ENCODE measurements at regions not wholly inside any gene's neighbourhood (a gene's known extent, or its start where the extent isn't known, plus 50 kb on each side); places are given as distances from the start of the nearest gene placed in this dataset.

DNA sequence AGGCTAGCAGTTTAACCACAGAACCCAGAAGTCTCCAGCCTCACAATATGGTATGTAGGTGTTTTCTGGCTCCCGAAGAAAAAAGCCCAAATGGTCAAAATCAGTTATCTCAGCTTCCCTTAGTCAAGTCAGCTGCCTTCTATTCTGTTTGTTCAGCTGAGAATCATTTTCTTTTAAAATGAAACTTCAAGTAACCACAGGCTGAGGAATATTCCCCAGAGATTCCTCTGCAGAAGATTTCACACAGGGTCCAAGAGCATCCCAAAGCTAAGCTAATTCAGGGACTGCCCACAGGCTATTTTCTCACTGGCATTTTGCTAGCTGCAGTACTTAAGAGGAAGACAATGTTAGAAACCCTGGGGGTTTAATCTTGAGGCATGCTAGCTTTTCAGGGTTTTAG lies 977.0 kb upstream of the CHORDC1 start:
- TF ChIP-seq, protein P1, sequence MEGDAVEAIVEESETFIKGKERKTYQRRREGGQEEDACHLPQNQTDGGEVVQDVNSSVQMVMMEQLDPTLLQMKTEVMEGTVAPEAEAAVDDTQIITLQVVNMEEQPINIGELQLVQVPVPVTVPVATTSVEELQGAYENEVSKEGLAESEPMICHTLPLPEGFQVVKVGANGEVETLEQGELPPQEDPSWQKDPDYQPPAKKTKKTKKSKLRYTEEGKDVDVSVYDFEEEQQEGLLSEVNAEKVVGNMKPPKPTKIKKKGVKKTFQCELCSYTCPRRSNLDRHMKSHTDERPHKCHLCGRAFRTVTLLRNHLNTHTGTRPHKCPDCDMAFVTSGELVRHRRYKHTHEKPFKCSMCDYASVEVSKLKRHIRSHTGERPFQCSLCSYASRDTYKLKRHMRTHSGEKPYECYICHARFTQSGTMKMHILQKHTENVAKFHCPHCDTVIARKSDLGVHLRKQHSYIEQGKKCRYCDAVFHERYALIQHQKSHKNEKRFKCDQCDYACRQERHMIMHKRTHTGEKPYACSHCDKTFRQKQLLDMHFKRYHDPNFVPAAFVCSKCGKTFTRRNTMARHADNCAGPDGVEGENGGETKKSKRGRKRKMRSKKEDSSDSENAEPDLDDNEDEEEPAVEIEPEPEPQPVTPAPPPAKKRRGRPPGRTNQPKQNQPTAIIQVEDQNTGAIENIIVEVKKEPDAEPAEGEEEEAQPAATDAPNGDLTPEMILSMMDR (IDR thresholded peaks at IDR 0.05) = no peak
- intact Hi-C loops (cut with DNase I) = no loop called here
- no peak overlapping the region for H3K27ac ChIP-seq
- ATAC-seq (no peak), DNase-seq (no peak)
- H3K27me3 ChIP-seq (ENCODE audit: insufficient read depth in 3 of 3, low read length in 2 of 3) = no peaks in the 10 kb centered on the region
- 67 to 80% (median 74%) methylated on average over 1 of the region's 1 CpG for WGBS, 3 donors
- H3K9me3 ChIP-seq = no peaks in the 10 kb centered on the region
- H3K4me1 ChIP-seq = no peaks in the 10 kb centered on the region
- no peaks in the 10 kb centered on the region for H3K36me3 ChIP-seq (ENCODE audit: insufficient read depth in 1 of 2, low read depth in 1 of 2)
- H3K4me3 ChIP-seq = no peak overlapping the region

DNA sequence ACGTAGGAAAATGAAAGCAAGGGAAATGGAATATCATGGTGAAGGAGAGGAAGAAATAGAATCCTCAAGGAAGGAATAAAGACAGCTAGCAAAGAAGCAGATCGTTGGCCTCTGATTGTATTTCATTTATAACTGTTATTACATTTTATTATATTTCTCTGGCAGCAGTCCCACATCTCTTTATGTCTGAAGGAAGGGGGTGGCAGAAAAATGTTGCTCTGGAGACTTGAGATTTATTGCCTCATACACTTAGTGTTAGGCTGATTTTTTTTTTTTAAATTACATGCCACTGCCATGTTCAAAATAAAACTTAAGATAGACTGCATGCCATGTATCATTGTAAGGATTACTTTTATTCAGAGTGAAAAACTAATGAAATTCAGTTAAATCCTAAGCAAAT lies 971.7 kb upstream of the CHORDC1 start:
- H3K27ac ChIP-seq = no peak overlapping the region
- H3K9me3 ChIP-seq = no peaks in the 10 kb centered on the region
- intact Hi-C loops (cut with DNase I) = no loop called here
- H3K27me3 ChIP-seq (ENCODE audit: insufficient read depth in 3 of 3, low read length in 2 of 3) = no peaks in the 10 kb centered on the region
- TF ChIP-seq, protein P1 (IDR thresholded peaks at IDR 0.05) = no peak
- no peaks in the 10 kb centered on the region for H3K36me3 ChIP-seq (ENCODE audit: insufficient read depth in 1 of 2, low read depth in 1 of 2)
- no peak for ATAC-seq
- H3K4me3 ChIP-seq = no peak overlapping the region
- WGBS, 3 donors = 16 to 28% (median 24%) methylated on average over 2 of the region's 2 CpGs
- no peak for DNase-seq
- no peaks in the 10 kb centered on the region for H3K4me1 ChIP-seq

DNA sequence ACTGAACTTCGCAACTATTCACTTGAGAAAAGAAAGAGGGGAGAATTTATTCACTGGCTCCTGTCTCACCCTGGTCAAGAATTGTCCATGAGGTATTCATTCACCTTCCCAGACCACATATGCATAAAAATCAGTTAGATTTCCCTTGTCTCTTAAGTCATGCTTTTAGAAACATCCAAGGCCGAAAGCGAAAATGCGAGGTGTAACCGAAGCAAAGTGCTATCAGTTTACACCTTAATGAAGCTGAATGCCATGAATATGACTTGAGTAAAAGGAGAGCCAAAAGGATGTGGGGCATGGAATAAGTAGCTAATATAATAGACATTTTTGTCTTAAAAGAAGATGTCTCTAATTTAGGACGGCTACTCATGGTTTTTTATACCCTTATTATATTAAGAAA lies 965.6 kb upstream of the CHORDC1 start:
- no peaks in the 10 kb centered on the region for H3K27me3 ChIP-seq (ENCODE audit: insufficient read depth in 3 of 3, low read length in 2 of 3)
- intact Hi-C loops (cut with DNase I) = no loop called here
- H3K36me3 ChIP-seq (ENCODE audit: insufficient read depth in 1 of 2, low read depth in 1 of 2) = no peaks in the 10 kb centered on the region
- no peak overlapping the region for H3K27ac ChIP-seq
- no peak overlapping the region for H3K4me3 ChIP-seq
- TF ChIP-seq, protein P1 (IDR thresholded peaks at IDR 0.05) = no peak
- 84 to 91% (median 89%) methylated on average over 6 of the region's 6 CpGs for WGBS, 3 donors
- no peaks in the 10 kb centered on the region for H3K4me1 ChIP-seq
- no peaks in the 10 kb centered on the region for H3K9me3 ChIP-seq
- DNase-seq (no peak), ATAC-seq (no peak)

DNA sequence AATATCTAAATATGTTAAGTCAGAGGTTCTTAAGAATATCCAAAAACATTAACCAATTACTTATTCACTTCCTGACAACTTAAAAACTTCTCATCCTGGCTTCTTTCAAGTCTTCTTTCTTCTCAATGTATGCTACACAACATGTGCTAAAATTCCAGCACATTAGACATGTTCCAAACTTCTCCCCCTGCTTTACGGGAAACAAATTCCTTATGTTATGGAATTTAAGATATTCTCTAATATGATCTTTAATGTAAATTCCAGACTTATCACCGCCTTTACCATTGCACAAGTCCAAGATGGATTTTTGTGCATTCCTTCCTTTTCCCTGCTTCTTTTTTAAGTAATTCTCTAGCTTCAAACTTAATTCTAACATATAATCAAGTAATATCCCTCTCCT lies 964.5 kb upstream of the CHORDC1 start:
- TF ChIP-seq, protein P1 (IDR thresholded peaks at IDR 0.05) = no peak
- no peaks in the 10 kb centered on the region for H3K9me3 ChIP-seq
- no peak overlapping the region for H3K27ac ChIP-seq
- H3K36me3 ChIP-seq (ENCODE audit: insufficient read depth in 1 of 2, low read depth in 1 of 2) = no peaks in the 10 kb centered on the region
- H3K27me3 ChIP-seq (ENCODE audit: insufficient read depth in 3 of 3, low read length in 2 of 3) = no peaks in the 10 kb centered on the region
- intact Hi-C loops (cut with DNase I) = no loop called here
- DNase-seq = no peak
- no peak overlapping the region for H3K4me3 ChIP-seq
- WGBS, 3 donors = 38 to 59% (median 53%) methylated on average over 2 of the region's 2 CpGs
- no peak for ATAC-seq
- no peaks in the 10 kb centered on the region for H3K4me1 ChIP-seq

DNA sequence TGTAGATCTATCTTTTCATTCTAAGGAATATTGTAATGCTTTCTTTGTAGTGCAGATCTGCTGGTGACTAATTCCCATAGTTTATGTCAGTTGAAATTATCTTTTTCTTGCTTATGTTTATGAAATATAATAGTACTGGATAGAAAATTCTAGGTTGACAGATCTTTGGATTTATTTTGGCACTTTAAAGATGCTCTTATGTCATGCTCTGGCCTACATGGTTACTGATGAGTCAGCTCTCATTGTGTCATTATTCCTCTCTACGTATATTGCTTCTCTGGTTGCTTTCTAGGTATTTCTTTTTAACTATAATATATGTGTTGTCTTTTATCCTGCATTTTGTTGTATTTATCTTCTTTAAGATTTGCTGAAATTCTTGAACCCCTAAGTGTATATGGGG lies 955.5 kb upstream of the CHORDC1 start:
- H3K9me3 ChIP-seq = no peaks in the 10 kb centered on the region
- TF ChIP-seq, protein P1 (IDR thresholded peaks at IDR 0.05) = no peak
- H3K36me3 ChIP-seq (ENCODE audit: insufficient read depth in 1 of 2, low read depth in 1 of 2) = no peaks in the 10 kb centered on the region
- DNase-seq (no peak), ATAC-seq (no peak)
- no peaks in the 10 kb centered on the region for H3K4me1 ChIP-seq
- intact Hi-C loops (cut with DNase I) = no loop called here
- no peak overlapping the region for H3K27ac ChIP-seq
- H3K27me3 ChIP-seq (ENCODE audit: insufficient read depth in 3 of 3, low read length in 2 of 3) = no peaks in the 10 kb centered on the region
- no peak overlapping the region for H3K4me3 ChIP-seq
- 36 to 55% (median 51%) methylated on average over 1 of the region's 1 CpG for WGBS, 3 donors

All from psoas muscle (tissue), 7 donors.